ENCODE measurements at regions not wholly inside any gene's neighbourhood (a gene's known extent, or its start where the extent isn't known, plus 50 kb on each side); places are given as distances from the start of the nearest gene placed in this dataset.

DNA sequence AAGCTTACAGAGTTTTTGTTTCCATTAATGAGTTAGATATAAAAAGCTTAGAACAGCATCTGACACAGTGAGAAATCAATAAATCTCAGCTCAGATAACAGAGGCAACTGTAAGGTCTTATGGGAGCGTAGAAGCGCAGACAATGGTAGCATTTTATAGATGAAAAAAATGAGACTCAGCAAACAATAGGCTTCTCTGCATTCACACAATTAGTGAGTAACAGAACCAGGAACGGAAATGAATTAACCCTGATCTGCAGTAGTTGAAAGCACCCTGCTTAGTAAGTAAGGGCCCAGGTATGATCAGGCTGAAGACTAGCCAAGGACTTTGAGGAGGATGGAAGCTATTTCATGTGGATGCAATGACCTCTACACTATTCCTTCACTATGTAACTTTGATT is 147.2 kb upstream of the EYA4 start:
- TF ChIP-seq, protein P1, sequence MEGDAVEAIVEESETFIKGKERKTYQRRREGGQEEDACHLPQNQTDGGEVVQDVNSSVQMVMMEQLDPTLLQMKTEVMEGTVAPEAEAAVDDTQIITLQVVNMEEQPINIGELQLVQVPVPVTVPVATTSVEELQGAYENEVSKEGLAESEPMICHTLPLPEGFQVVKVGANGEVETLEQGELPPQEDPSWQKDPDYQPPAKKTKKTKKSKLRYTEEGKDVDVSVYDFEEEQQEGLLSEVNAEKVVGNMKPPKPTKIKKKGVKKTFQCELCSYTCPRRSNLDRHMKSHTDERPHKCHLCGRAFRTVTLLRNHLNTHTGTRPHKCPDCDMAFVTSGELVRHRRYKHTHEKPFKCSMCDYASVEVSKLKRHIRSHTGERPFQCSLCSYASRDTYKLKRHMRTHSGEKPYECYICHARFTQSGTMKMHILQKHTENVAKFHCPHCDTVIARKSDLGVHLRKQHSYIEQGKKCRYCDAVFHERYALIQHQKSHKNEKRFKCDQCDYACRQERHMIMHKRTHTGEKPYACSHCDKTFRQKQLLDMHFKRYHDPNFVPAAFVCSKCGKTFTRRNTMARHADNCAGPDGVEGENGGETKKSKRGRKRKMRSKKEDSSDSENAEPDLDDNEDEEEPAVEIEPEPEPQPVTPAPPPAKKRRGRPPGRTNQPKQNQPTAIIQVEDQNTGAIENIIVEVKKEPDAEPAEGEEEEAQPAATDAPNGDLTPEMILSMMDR (IDR thresholded peaks at IDR 0.05): no peak
- no peak overlapping the region for H3K4me3 ChIP-seq
- H3K36me3 ChIP-seq (ENCODE audit: low read depth): no peaks in the 10 kb centered on the region
- intact Hi-C loops (cut with DNase I, micrococcal nuclease): no loop called here
- no peaks in the 10 kb centered on the region for H3K4me1 ChIP-seq (ENCODE audit: low read depth)
- ATAC-seq: no peak
- no peaks in the 10 kb centered on the region for H3K9me3 ChIP-seq
- DNase-seq: no peak

DNA sequence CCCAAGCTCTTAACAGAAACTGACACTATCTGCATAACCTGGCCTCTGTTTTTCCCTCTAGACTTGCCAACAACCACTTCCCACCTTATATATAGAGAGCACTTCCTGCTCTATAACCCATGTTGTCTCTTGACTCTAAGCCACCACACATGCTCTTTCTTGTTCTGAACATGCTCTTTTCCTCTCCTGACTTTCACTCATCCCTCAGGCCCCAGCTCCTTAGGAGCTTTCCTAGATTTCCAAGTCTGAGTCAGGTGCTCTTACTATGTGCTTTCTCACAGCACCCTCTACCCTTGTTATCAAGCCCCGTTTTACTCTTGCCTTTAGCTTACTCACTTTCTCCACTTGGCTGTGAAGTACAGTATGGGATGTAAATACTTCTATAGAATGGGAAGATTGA is 143.9 kb upstream of the EYA4 start:
- no peak for DNase-seq
- intact Hi-C loops (cut with DNase I, micrococcal nuclease): no loop called here

DNA sequence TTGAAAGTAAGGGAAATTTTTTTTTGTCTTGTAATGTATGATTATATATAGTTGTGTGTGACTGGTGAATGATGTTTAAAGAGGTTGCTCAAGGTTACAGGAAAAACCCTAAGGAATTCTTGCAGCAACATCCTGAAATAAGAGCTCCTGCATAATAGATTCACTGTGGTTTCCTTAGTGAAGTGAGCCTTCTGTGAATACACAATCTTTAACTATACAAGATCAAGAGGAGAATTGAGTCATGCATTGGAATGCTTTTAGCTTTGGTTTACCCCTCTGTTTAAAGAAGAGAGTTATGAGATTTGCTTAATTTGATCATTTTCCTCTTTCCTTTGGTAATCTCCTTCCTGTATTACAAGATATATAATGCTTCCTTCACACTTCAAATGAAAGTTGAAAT is 141.6 kb upstream of the EYA4 start:
- TF ChIP-seq, protein P1 (IDR thresholded peaks at IDR 0.05): no peak
- no peaks in the 10 kb centered on the region for H3K36me3 ChIP-seq (ENCODE audit: low read depth)
- DNase-seq (no peak), ATAC-seq (no peak)
- intact Hi-C loops (cut with DNase I, micrococcal nuclease): no loop called here
- H3K4me1 ChIP-seq (ENCODE audit: low read depth): no peaks in the 10 kb centered on the region
- H3K9me3 ChIP-seq: no peaks in the 10 kb centered on the region
- H3K4me3 ChIP-seq: no peak overlapping the region

More for the DNA sequence above, 143.9 kb upstream of the EYA4 start:
- Histone ChIP-seq H3K4me1 (ENCODE audit: low read depth) (no peaks in the 10 kb centered on the region), H3K36me3 (ENCODE audit: low read depth) (no peaks in the 10 kb centered on the region), H3K9me3 (no peaks in the 10 kb centered on the region), H3K4me3 (no peak overlapping the region)
- TF ChIP-seq, protein P1 (IDR thresholded peaks at IDR 0.05): no peak
- no peak for ATAC-seq

DNA sequence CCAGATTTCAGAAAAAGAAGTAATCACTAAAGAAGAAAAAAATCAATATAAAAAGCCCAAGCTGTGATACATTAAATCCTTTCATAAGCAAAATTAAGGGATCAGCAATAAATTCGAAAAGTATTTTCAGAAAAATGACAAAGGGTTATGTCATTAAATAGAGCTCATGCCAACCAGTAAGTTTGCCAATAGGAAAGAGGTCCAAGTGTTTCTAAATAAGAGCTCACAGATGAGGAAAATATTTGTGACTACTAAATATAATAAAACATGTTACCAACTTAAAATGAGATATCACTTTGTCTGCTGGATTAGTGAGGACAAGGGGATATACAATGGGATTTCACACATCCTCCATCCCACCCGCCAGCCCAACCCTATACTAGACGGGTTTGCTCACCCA is 140.3 kb upstream of the EYA4 start:
- no peaks in the 10 kb centered on the region for H3K4me1 ChIP-seq (ENCODE audit: low read depth)
- intact Hi-C loops (cut with DNase I, micrococcal nuclease): no loop called here

DNA sequence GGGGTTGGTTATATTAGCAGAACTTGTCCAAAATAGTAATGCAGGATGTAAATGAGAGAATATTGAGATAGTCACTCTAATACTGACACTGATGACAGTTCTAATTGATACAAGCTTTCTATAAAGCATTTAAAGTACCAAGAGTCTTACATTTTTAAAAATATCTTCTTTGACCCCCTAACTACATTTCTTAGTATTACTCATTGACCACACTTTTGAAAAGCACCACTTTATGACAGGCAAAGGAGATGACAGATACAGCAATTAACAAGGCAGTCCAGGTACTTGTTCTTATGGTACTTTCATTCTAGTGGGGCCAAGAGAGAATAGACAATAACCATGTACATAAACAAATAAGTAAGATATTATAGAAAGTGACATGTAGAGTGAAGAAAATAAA is 139.4 kb upstream of the EYA4 start:
- H3K4me3 ChIP-seq: no peak overlapping the region
- TF ChIP-seq, protein P1 (IDR thresholded peaks at IDR 0.05): no peak

More for the DNA sequence above, 140.3 kb upstream of the EYA4 start:
- TF ChIP-seq, protein P1 (IDR thresholded peaks at IDR 0.05): no peak
- no peaks in the 10 kb centered on the region for H3K36me3 ChIP-seq (ENCODE audit: low read depth)
- DNase-seq (no peak), ATAC-seq (no peak)
- H3K9me3 ChIP-seq: no peaks in the 10 kb centered on the region
- H3K4me3 ChIP-seq: no peak overlapping the region

DNA sequence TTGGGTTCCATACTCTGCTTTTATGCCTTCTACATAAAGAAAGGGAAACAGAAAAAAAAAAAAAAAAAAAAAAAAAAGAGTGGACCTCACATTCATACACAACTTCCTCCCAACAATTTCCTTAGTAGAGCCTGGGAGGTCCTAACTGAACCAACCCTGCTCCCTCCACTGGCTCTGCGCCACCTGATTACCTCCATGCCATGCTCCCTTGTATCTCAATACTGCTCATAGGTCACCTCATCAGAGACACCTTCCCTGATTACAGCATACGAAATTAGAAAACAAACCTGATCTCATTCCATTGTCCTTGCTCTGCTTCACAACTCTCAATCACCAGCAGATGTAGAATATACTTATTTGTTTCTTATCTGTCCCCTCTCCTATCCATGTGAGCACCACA is 134.2 kb upstream of the EYA4 start:
- Histone ChIP-seq H3K36me3 (ENCODE audit: low read depth) (no peaks in the 10 kb centered on the region), H3K4me1 (ENCODE audit: low read depth) (no peaks in the 10 kb centered on the region), H3K4me3 (no peak overlapping the region), H3K9me3 (no peaks in the 10 kb centered on the region)
- intact Hi-C loops (cut with DNase I, micrococcal nuclease): no loop called here
- TF ChIP-seq, protein P1 (IDR thresholded peaks at IDR 0.05): no peak
- ATAC-seq (no peak), DNase-seq (no peak)

More for the DNA sequence above, 139.4 kb upstream of the EYA4 start:
- Histone ChIP-seq H3K9me3 (no peaks in the 10 kb centered on the region), H3K36me3 (ENCODE audit: low read depth) (no peaks in the 10 kb centered on the region), H3K4me1 (ENCODE audit: low read depth) (no peaks in the 10 kb centered on the region)
- intact Hi-C loops (cut with DNase I, micrococcal nuclease): no loop called here
- DNase-seq (no peak), ATAC-seq (no peak)

All from mucosa of descending colon (tissue), 3 donors.